H54 (cell line): ENCODE measurements at regions not wholly inside any gene's neighbourhood (a gene's known extent, or its start where the extent isn't known, plus 50 kb on each side); places are given as distances from the start of the nearest gene placed in this dataset.

Experiments
- DNase-seq: peaks from one replicate; pipeline ENCODE4 v3.0.0; 2011; ENCODE audit warnings: low spot score, mixed read lengths; ENCODE audit not compliant: insufficient read length
- FAIRE-seq: peaks from 3 replicates; lab custom pipeline; 2011; peaks lifted over from hg19 to GRCh38; lab: Jason Lieb, UNC
- POLR2A ChIP-seq: IDR thresholded peaks from 2 replicates; pipeline ENCODE4 v1.6.1; 2011; ENCODE audit warnings: low read depth, mild to moderate bottlenecking, low read length

GRCh38 chr15:85964471-85964870 is 115.2 kb upstream of the AGBL1 start:
- no peak for DNase-seq
- no peak for FAIRE-seq
- TF ChIP-seq POLR2A = no peak

DNA sequence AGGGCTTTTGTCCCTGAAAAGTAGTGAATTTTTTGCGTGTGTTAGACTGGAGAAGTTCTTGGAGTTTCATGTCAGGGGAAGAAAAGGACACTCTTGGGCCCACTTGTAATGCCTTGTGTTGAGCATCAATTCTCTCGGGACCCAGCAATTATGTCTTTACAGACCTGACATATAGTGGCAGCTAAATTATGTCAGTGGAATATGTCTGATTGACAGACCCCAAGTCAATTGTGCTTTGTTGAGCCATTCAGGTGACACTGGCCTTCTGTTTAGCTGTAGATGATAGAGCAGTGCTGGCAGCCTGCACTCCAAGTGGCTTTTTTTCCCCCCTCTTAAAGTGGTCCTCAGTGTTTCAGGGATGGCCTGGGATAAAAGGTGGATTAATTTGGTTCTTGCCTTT is 112.1 kb upstream of the AGBL1 start:
- no peak for TF ChIP-seq POLR2A
- FAIRE-seq (no peak), DNase-seq (no peak)

GRCh38 chr15:85972805-85973540 is 106.7 kb upstream of the AGBL1 start:
- TF ChIP-seq POLR2A = no peak
- DNase-seq = no peak

GRCh38 chr15:85973584-85974347 is 105.9 kb upstream of the AGBL1 start:
- FAIRE-seq (no peak), DNase-seq (no peak)
- TF ChIP-seq POLR2A = no peak

More at GRCh38 chr15:85972805-85973540, 106.7 kb upstream of the AGBL1 start:
- no peak for FAIRE-seq

DNA sequence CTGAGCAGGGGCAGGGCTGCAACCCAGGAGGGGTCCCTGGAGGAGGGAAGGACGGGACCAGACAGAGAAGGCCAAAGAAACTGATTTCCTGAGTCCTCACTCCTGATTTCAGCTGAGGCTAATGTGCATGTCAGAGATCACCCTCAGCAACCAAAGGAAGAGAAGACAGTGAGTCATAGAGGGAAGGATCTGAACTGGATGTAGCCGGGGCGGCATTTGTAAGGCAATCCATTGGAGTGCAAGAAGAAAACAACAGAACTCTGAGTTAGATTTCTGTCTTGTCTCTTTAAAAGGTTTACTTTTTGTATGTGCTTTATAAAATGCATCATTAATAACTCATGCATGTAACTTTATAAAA is 105.3 kb upstream of the AGBL1 start:
- FAIRE-seq = no peak
- TF ChIP-seq POLR2A = no peak
- DNase-seq = no peak

- FAIRE-seq = no peak
- no peak for DNase-seq
- TF ChIP-seq POLR2A = no peak
Measured at GRCh38 chr15:85974742-85975141, 104.9 kb upstream of the AGBL1 start.

DNA sequence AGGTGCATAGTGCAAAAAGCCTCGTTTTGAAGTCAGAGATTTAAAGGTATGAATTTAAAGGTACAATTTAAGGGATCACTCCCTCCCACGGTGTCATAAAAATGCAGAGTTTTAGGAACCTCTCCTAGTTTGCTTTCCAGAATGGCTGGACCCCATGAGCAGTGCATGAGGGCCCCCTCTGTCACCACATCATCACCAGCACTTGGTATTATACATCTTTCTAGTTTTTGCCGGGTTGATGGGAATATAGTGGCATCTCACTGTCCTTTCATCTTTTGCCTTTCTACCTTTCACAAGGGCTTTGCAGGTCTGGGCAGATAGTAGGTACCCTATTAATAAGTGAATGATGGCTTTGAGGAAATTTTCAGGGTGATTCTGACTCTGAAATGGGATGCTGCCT is 103.6 kb upstream of the AGBL1 start:
- no peak for DNase-seq
- FAIRE-seq = no peak
- TF ChIP-seq POLR2A = no peak

- no peak for TF ChIP-seq POLR2A
- DNase-seq (no peak), FAIRE-seq (no peak)
Measured at GRCh38 chr15:85976986-85977385, 102.7 kb upstream of the AGBL1 start.

- TF ChIP-seq POLR2A = no peak
- no peak for DNase-seq
- no peak for FAIRE-seq
Measured at GRCh38 chr15:85977586-85977985, 102.1 kb upstream of the AGBL1 start.

DNA sequence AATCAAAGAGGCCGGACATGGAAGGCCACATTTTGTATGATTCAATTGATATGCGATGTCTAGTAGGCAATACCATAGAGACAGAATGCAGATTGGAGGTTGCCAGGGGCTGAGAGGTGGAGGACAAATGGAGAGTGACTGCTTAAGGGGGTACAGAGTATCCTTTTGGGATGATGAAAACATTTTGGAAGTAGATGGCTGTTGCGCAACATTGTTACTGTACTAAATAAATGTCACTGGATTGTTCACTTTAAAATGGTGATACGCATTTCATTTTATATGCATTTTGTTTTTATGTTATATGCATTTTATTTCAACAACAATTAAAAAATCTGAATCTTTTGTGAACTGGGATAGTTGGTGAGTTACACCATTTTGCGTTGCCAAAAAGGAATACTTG is 99.7 kb upstream of the AGBL1 start:
- no peak for FAIRE-seq
- no peak for DNase-seq
- TF ChIP-seq POLR2A = no peak

DNA sequence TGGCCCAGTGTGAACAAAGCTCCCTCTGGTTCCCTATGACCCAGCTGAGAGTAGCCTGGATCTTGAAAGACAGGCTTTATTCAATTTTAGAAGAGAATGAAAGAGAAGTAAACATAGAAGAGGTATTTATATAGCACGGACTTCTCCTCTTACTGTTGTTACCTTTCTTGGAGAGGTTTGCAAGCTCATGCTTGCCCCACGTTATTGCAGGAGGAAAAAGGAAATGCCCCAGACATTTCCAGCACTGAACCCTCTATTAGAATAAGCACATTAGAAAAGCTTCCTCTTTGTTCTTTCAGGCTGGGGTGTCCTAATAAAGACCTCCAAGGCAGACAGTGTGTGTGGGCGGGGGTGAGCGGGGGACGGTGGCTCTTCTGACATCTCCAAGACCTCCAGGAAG is 98.7 kb upstream of the AGBL1 start:
- DNase-seq = no peak
- no peak for FAIRE-seq
- TF ChIP-seq POLR2A = no peak

DNA sequence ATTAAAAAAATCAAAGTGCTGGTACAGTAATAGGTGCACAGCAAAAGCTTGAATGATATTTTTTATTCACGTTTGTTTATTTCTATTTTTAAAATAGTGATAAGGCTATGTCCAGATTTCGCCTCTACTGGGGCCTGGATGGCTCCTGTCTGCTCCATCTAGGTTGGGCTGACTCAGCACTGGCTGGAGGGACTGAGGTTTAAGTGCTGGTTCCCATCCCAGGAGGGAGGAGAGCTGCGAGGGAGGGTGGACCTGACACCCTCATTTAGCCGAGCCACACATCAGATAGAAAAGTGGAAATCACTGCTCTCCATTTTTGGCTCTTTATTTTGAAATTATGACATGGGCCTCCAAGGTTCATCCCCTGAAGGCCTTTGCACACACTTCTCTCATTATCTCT is 95.4 kb upstream of the AGBL1 start:
- FAIRE-seq = no peak
- no peak for TF ChIP-seq POLR2A
- DNase-seq = no peak

GRCh38 chr15:85986116-85986515 is 93.6 kb upstream of the AGBL1 start:
- TF ChIP-seq POLR2A = no peak
- no peak for FAIRE-seq
- no peak for DNase-seq

GRCh38 chr15:85986741-85987140 is 92.9 kb upstream of the AGBL1 start:
- TF ChIP-seq POLR2A = no peak
- DNase-seq (no peak), FAIRE-seq (no peak)

GRCh38 chr15:85988741-85989140 is 90.9 kb upstream of the AGBL1 start:
- TF ChIP-seq POLR2A = no peak
- DNase-seq = no peak
- FAIRE-seq = no peak
